ACC112 (cell line): ENCODE measurements at regions not wholly inside any gene's neighbourhood (a gene's known extent, or its start where the extent isn't known, plus 50 kb on each side); places are given as distances from the start of the nearest gene placed in this dataset.
A peak's percentile ranks its signal among the peaks of the same experiment; 100 is the strongest.

Source experiments
- H2AFZ ChIP-seq: fragments of 200-600 bp; sonication (generic); one replicate; pipeline ENCODE4 v1.6.0; 2017; ENCODE audit warnings: antibody characterized with exemption, low read length; ENCODE audit not compliant: unreplicated experiment
- H3K27ac ChIP-seq: fragments of 200-600 bp; sonication (generic); 2 replicates; pipeline ENCODE4 v1.5.1; 2014; ENCODE audit warnings: low read depth, mild to moderate bottlenecking, antibody characterized with exemption, low read length, moderate library complexity
- H3K27me3 ChIP-seq: fragments of 200-600 bp; sonication (generic); 2 replicates; pipeline ENCODE4 v1.6.1; 2014; ENCODE audit warnings: mild to moderate bottlenecking, antibody characterized with exemption, low read length, moderate library complexity, mixed read lengths; ENCODE audit not compliant: insufficient read depth
- H3K36me3 ChIP-seq: fragments of 200-600 bp; sonication (generic); 2 replicates; pipeline ENCODE4 v1.6.1; 2016; ENCODE audit warnings: mild to moderate bottlenecking, antibody characterized with exemption, low read length, moderate library complexity, mixed read lengths; ENCODE audit not compliant: insufficient read depth
- H3K4me1 ChIP-seq: fragments of 200-600 bp; sonication (generic); one replicate; pipeline ENCODE4 v1.6.1; 2016; ENCODE audit warnings: low read length, mixed read lengths; ENCODE audit not compliant: insufficient read depth, unreplicated experiment, control insufficient read depth
- H3K4me3 ChIP-seq: fragments of 200-600 bp; sonication (generic); 2 replicates; pipeline ENCODE4 v1.5.1; 2014; ENCODE audit warnings: mild to moderate bottlenecking, low read depth, low read length
- H3K79me2 ChIP-seq: fragments of 200-600 bp; sonication (generic); one replicate; pipeline ENCODE4 v1.6.0; 2016; ENCODE audit warnings: low read length; ENCODE audit not compliant: control insufficient read depth, unreplicated experiment, insufficient read depth

DNA sequence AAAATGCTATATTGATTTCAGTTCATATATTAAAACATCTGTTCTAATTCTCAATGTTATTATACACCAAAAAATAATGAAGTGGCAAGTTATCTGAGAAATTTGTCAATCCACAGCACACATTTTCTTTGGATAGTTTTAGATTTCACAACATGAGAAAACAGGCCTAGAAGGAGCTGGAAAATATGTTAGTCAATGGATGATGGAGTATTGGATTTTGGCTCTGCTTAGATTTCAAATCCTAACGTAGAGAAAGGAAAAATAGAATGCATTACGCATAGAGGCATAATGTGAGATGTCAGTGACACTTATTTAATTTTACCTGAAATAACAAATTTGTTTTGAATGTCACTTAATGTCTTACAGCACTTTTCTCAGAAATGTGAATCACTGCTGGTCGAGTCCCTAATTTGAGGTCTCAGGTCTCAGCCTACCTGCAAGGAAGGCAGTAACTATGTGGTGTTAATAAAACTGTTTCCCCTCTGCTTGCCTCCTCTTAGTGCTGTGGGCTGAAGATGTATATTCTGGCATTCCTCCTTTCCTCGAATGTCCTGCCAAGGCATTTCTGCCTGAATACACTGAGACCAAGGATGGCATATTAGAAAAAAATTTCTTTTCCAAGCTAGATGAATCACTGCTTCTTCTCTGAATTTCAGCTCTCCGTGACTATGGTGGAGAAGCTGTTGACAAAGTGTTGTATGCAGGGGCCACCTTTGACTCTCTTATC lies 232.4 kb downstream of the POSTN start:
- no peak overlapping the region for H2AFZ ChIP-seq
- H3K79me2 ChIP-seq: no peaks in the 10 kb centered on the region
- no peaks in the 10 kb centered on the region for H3K36me3 ChIP-seq
- H3K27ac ChIP-seq: no peak overlapping the region
- no peaks in the 10 kb centered on the region for H3K27me3 ChIP-seq
- H3K4me3 ChIP-seq: no peak overlapping the region
- peaks cover 19% of the 10 kb centered on the region for H3K4me1 ChIP-seq

DNA sequence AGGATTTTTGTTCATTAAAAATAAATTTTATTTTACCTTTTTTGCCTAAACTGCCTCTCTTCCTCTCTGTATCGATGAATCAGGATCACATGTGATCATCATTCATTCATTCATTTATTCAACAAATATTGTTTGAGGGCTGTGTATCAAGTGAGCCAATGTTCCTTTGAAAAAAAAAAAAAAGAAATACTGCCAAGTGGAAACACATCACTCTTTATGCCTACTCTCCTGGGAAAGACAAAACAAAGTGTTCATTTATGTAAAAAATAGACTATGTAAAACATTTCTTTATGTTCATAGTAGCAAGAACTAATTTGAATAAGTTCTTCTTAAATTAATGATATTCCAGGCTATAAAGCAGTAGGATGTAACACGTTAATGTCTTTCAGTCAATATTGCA lies 233.1 kb downstream of the POSTN start:
- Histone ChIP-seq H3K4me1 (peaks cover 26% of the 10 kb centered on the region), H3K36me3 (no peaks in the 10 kb centered on the region), H3K27me3 (no peaks in the 10 kb centered on the region), H3K4me3 (no peak overlapping the region), H3K79me2 (no peaks in the 10 kb centered on the region), H3K27ac (no peak overlapping the region), H2AFZ (no peak overlapping the region)

DNA sequence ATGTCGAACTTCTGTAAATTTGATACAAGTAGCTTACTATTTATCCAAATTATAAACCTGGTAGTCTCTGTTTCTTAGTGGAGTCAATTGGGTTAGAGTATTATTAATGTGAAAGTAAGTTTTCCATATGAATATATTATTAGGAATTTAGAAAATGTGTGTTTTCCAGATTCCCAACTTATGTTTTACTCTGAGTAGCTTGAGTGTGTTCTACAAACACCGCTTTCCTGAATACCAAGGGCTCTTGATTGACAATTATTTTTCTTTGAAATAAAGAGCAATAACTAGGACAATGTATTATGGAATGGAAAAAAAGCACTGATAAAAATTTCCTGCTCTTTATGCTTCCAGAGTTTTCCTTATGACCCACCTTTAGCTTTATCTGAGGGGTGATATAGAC lies 233.6 kb downstream of the POSTN start:
- H3K27me3 ChIP-seq: no peaks in the 10 kb centered on the region
- H3K36me3 ChIP-seq: no peaks in the 10 kb centered on the region
- H2AFZ ChIP-seq: no peak overlapping the region
- no peaks in the 10 kb centered on the region for H3K79me2 ChIP-seq
- H3K4me1 ChIP-seq: peaks cover 26% of the 10 kb centered on the region
- no peak overlapping the region for H3K4me3 ChIP-seq
- no peak overlapping the region for H3K27ac ChIP-seq

DNA sequence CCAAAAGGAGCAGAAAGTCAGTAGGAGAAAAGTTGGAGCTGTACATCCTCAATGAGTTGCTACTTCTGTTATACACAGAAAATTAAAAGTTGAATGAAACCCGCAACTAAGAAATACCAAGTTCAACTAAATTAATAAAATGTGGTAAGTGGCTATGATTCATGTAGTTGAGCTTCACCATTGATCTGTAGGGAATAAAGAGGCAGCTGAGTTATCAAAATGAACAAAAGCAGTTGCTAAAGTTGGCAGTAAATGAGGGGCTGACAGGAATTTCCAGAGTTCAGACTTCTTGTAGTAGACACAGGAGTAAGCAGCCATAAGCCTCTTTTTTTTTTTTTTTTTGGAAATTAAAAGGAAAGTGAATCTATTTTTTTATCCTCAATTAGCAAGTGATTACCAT lies 234.6 kb downstream of the POSTN start:
- Histone ChIP-seq H3K4me1 (peaks cover 19% of the 10 kb centered on the region), H3K36me3 (no peaks in the 10 kb centered on the region), H3K27ac (no peak overlapping the region), H3K79me2 (no peaks in the 10 kb centered on the region), H3K4me3 (no peak overlapping the region), H3K27me3 (no peaks in the 10 kb centered on the region), H2AFZ (no peak overlapping the region)

DNA sequence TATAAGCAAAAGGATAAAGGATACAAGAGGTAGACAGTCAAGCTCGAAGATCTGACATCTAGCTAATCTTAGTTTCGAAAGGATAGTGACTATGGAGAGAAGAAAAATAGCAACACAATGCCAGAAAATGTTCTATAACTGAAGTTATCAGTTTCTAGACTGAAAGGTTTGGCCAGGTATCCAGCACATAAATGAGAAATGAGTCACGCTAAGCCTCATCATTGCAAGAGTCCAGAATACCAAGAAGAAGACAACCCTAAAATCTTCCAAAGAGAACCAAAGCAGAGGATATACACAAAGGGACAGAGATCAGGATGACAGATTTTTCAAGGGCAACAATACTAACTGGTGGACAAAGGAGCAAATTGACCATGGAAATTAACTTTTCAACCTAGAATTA lies 237.0 kb downstream of the POSTN start:
- Histone ChIP-seq H2AFZ (peak overlapping the region; percentile 73), H3K36me3 (no peaks in the 10 kb centered on the region), H3K4me3 (no peak overlapping the region), H3K27ac (0 out of 2 replicates have a peak overlapping the region, but pooled peaks have one; percentile 60), H3K4me1 (peaks cover 19% of the 10 kb centered on the region), H3K79me2 (no peaks in the 10 kb centered on the region), H3K27me3 (no peaks in the 10 kb centered on the region)

DNA sequence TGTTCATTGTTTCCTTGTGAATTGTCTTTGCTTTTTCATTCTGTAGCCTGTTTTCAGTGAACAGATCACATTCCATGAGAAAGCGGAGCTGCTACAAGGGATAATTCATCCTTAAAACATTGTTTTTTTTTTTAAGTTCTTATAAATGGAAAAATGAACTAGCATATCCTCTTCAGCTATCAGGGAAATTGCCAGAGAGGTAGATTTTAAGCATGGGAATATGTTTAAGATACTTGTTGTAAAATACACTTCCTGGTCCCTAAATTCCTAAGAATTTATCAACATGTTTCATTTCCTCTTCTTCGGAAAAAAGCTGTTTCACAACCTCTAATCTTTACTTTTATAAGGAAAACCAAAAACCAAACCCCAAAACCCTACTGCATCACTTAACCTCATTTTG lies 238.0 kb downstream of the POSTN start:
- Histone ChIP-seq H3K4me1 (peaks cover 19% of the 10 kb centered on the region), H3K36me3 (no peaks in the 10 kb centered on the region), H3K27ac (peak overlapping the region; percentile 60), H3K79me2 (no peaks in the 10 kb centered on the region), H2AFZ (peak overlapping the region; percentile 73), H3K4me3 (peak overlapping the region; percentile 13; the same call in 1 of the 2 replicates), H3K27me3 (no peaks in the 10 kb centered on the region)

DNA sequence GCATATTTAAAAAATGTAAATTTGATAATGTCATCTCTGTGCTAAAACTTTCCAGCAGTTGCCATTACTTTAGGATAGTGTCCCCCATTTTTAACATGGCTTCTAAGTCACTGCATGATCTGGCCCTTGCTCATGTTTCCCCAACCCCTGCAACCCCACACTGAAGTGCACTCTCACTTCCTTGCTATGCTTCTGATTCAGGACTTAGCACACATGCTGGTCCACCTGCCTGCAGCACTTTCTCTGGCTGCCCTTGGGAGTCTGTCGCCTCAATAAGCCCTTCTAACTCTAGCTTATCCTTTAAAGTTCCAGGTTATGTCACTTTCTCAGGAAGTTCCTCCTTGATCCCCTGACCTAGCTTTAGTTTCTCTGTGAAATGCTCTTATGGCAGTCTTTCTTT lies 241.0 kb downstream of the POSTN start:
- peaks cover 19% of the 10 kb centered on the region for H3K4me1 ChIP-seq
- H2AFZ ChIP-seq: no peak overlapping the region
- H3K4me3 ChIP-seq: no peak overlapping the region
- H3K79me2 ChIP-seq: no peaks in the 10 kb centered on the region
- H3K27ac ChIP-seq: no peak overlapping the region
- H3K27me3 ChIP-seq: no peaks in the 10 kb centered on the region
- no peaks in the 10 kb centered on the region for H3K36me3 ChIP-seq

DNA sequence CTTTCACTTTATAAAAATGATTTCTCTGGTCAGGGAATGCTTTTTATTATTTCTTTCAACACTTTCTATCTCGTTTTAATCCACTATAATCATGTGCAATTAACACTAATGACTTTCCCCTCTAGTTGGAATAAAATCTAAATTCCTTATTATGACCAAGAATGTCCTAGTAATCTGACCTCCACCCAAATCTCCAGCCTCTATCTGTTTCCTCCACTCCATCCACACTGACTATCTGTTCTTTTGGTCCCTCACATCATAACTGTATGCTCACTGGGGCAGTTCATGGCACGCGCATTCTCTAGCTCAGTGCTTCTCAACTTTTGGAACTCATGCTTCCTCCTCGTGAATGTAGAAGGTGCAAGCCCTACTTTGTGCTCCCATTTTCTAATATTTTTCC lies 244.7 kb downstream of the POSTN start:
- no peak overlapping the region for H2AFZ ChIP-seq
- H3K27ac ChIP-seq: no peak overlapping the region
- no peaks in the 10 kb centered on the region for H3K27me3 ChIP-seq
- no peaks in the 10 kb centered on the region for H3K4me1 ChIP-seq
- no peaks in the 10 kb centered on the region for H3K36me3 ChIP-seq
- H3K79me2 ChIP-seq: no peaks in the 10 kb centered on the region
- no peak overlapping the region for H3K4me3 ChIP-seq

DNA sequence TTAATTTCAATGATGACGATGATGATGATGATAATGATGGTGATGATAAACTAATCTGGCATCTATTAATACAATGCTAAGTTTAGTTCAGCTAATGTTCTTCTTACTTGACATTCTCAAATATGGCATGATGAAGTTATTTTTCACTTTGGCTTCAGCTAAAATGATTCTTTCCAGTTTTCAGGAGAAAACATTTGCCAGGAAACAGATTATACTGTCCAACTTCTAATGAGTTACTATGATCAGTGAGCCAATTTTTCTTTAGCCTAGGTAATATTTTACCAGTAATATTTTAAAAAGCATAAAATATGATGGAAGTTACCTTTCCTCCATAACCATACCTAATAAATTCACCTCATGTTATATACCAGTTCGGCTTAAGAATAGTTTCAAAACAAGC lies 245.7 kb upstream of the CSNK1A1L start:
- Histone ChIP-seq H3K36me3 (no peaks in the 10 kb centered on the region), H2AFZ (no peak overlapping the region), H3K4me3 (no peak overlapping the region), H3K27ac (no peak overlapping the region), H3K79me2 (no peaks in the 10 kb centered on the region), H3K27me3 (no peaks in the 10 kb centered on the region), H3K4me1 (no peaks in the 10 kb centered on the region)

DNA sequence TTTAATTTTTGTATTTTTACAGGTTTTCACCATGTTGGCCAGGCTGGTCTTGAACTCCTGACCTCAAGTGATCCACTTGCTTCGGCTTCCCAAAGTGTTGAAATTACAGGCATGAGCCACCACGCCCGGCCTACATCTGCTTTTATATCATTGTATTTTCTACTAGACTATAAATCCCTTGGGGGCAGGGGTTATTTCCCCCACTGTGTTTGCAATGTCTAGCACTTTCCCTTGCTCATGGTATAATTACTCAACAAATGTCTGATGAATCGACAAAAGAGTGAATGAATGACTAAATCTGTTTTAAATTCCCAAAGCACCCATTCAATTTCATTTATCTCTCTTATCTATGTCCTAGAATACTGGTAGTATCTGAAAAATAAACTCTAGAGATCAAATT lies 244.5 kb upstream of the CSNK1A1L start:
- Histone ChIP-seq H3K4me1 (no peaks in the 10 kb centered on the region), H3K27me3 (no peaks in the 10 kb centered on the region), H3K79me2 (no peaks in the 10 kb centered on the region), H3K36me3 (no peaks in the 10 kb centered on the region), H2AFZ (no peak overlapping the region), H3K4me3 (no peak overlapping the region), H3K27ac (no peak overlapping the region)

DNA sequence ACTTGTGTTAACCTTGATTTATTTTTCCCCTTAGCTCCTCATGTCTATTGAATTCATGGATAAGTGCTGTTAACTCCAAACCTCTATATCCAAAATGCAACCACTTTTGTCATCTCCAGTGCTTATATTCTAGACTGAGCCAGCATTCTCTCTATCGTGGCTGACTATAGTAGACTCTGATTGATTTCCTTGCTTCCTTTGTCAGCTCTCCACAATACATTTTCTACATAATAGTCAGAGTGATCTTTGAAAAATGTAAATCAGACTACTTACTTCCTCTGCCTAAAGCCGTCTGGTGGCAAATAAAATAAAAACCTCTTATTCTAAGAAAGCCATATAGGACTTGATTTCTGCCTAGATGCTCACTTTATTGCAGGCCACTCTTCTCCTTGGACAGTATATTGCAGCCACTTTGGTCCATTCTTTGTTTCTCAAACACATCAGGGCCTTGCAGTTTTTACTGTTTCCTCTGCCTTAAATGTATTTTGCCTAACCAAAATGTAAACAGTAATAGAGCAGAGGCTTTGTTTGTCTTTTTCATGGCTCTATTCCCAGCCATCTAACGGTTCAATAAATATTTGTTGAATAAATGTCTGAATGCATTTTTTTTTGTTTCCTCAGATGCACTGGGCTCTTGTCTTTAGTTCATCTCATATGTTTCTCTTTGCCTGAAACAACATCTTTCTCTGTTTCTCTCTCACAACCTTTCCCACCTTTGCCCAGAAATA lies 243.6 kb upstream of the CSNK1A1L start:
- Histone ChIP-seq H3K27me3 (no peaks in the 10 kb centered on the region), H3K36me3 (no peaks in the 10 kb centered on the region), H3K4me1 (no peaks in the 10 kb centered on the region), H2AFZ (no peak overlapping the region), H3K79me2 (no peaks in the 10 kb centered on the region), H3K27ac (no peak overlapping the region), H3K4me3 (no peak overlapping the region)
